ENCODE measurements at regions not wholly inside any gene's neighbourhood (a gene's known extent, or its start where the extent isn't known, plus 50 kb on each side); places are given as distances from the start of the nearest gene placed in this dataset.

GRCh38 chr2:84175340-84175739 lies 283.7 kb downstream of the SUCLG1 start:
- H3K9ac ChIP-seq (ENCODE audit: insufficient read depth in 1 of 2, low read depth in 2 of 2, low read length in 2 of 2) = no peak overlapping the region
- H3K27me3 ChIP-seq (ENCODE audit: control insufficient read depth in 2 of 2, insufficient read depth in 2 of 2, low read length in 2 of 2) = no peaks in the 10 kb centered on the region; a peak in 1 of 5 replicates
- TF ChIP-seq ELK1 (CRISPR knock-in tag; IDR thresholded peaks at IDR 0.05) (no peak), HMG20A (CRISPR knock-in tag; conservative IDR thresholded peaks at IDR 0.05) (no peak), NR2F6 (CRISPR knock-in tag; IDR thresholded peaks at IDR 0.05) (no peak), TFAP4 (CRISPR knock-in tag; IDR thresholded peaks at IDR 0.05; ENCODE audit: borderline replicate concordance) (no peak), FIP1L1 (IDR thresholded peaks at IDR 0.05; ENCODE audit: low read depth, low read length, poor library complexity, severe bottlenecking) (no peak), BRF2 (IDR thresholded peaks at IDR 0.05; ENCODE audit: borderline replicate concordance, insufficient read depth, insufficient read length) (no peak), MLX (CRISPR knock-in tag; conservative IDR thresholded peaks at IDR 0.05) (no peak), BRD9 (IDR thresholded peaks at IDR 0.05; ENCODE audit: low read depth, partially characterized antibody) (no peak), ID3 (CRISPR knock-in tag; IDR thresholded peaks at IDR 0.05) (no peak), ID3 (tag; IDR thresholded peaks at IDR 0.05) (no peak)
- TF ChIP-seq, protein P1, sequence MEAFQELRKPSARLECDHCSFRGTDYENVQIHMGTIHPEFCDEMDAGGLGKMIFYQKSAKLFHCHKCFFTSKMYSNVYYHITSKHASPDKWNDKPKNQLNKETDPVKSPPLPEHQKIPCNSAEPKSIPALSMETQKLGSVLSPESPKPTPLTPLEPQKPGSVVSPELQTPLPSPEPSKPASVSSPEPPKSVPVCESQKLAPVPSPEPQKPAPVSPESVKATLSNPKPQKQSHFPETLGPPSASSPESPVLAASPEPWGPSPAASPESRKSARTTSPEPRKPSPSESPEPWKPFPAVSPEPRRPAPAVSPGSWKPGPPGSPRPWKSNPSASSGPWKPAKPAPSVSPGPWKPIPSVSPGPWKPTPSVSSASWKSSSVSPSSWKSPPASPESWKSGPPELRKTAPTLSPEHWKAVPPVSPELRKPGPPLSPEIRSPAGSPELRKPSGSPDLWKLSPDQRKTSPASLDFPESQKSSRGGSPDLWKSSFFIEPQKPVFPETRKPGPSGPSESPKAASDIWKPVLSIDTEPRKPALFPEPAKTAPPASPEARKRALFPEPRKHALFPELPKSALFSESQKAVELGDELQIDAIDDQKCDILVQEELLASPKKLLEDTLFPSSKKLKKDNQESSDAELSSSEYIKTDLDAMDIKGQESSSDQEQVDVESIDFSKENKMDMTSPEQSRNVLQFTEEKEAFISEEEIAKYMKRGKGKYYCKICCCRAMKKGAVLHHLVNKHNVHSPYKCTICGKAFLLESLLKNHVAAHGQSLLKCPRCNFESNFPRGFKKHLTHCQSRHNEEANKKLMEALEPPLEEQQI (IDR thresholded peaks at IDR 0.05) = no peak
- TF ChIP-seq, protein P2, sequence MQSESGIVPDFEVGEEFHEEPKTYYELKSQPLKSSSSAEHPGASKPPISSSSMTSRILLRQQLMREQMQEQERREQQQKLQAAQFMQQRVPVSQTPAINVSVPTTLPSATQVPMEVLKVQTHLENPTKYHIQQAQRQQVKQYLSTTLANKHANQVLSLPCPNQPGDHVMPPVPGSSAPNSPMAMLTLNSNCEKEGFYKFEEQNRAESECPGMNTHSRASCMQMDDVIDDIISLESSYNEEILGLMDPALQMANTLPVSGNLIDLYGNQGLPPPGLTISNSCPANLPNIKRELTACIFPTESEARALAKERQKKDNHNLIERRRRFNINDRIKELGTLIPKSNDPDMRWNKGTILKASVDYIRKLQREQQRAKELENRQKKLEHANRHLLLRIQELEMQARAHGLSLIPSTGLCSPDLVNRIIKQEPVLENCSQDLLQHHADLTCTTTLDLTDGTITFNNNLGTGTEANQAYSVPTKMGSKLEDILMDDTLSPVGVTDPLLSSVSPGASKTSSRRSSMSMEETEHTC (IDR thresholded peaks at IDR 0.05) = no peak
- intact Hi-C loops (cut with micrococcal nuclease) (no loop called here), in situ Hi-C loops (cut with MboI) (no loop called here)
- ChIA-PET CTCF (ENCODE audit: low intra/inter-chr PET ratio) (no interaction called here), POLR2A (no interaction called here)
- H2AFZ ChIP-seq (ENCODE audit: low read depth, low read length) = no peak overlapping the region
- FAIRE-seq = no peak
- no TSS peak for BruUV-seq (replicated peaks)
- H3K9me3 ChIP-seq (replicated peaks; ENCODE audit: control insufficient read depth, insufficient read depth, low read depth, low read length) = no peaks in the 10 kb centered on the region
- H3K4me1 ChIP-seq (replicated peaks in 1 of 2; ENCODE audit: control insufficient read depth in 2 of 2, insufficient read depth in 2 of 2, low read length in 2 of 2) = no peaks in the 10 kb centered on the region
- no peak for DNase-seq (ENCODE audit: extremely low read depth in 1 of 4, low spot score in 3 of 4)
- H3K9me1 ChIP-seq (ENCODE audit: control insufficient read depth, insufficient read depth, low read length) = no peaks in the 10 kb centered on the region
- 8% methylated on average over 1 of the region's 1 CpG for WGBS (ENCODE audit: insufficient coverage, low coverage, missing lambda C conversion rate)
- H3K79me2 ChIP-seq (ENCODE audit: control insufficient read depth, insufficient read depth, low read length) = no peaks in the 10 kb centered on the region
- H3K4me3 ChIP-seq = no peak overlapping the region
- no peaks in the 10 kb centered on the region for H4K20me1 ChIP-seq (replicated peaks; ENCODE audit: control insufficient read depth, insufficient read depth, low read length)
- no peak for ATAC-seq
- H3K27ac ChIP-seq (ENCODE audit: extremely low read depth, low read depth, low read length) = no peak overlapping the region
- no peaks in the 10 kb centered on the region for H3K36me3 ChIP-seq (ENCODE audit: control insufficient read depth, insufficient read depth, low read length)
- H3K4me2 ChIP-seq (ENCODE audit: insufficient read depth, low read length) = no peak overlapping the region
